ENCODE measurements at regions not wholly inside any gene's neighbourhood (a gene's known extent, or its start where the extent isn't known, plus 50 kb on each side); places are given as distances from the start of the nearest gene placed in this dataset.

DNA sequence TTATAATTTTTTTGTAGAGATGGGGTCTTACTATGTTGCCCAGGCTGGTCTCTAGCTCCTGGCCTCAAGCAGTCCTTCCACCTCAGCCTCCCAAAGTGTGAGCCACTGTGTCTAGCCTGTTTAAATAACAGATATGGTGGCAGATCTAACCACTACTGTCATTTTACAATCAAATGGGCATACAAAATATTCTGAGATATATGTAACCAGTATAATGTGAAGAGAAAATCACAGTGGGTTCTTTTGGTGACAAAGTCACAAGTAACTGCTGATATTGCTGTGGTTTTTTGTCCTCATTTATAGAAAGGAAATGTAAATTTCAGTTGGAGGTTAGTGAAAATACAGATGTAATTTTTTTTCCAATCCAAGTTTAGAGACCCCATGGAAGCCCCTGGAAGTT, 58.6 kb upstream of the ARHGEF3 start:
- in situ Hi-C loops (cut with HindIII; ENCODE audit: low pct_unique_long_range_greater_than_20kb, low sequenced_read_pairs) (no loop called here), intact Hi-C loops (cut with micrococcal nuclease; ENCODE audit: unreplicated experiment) (no loop called here)
- Histone ChIP-seq H3K27me3 (ENCODE audit: control insufficient read depth, insufficient read depth, low read length) (no peaks in the 10 kb centered on the region), H3K9me3 (ENCODE audit: control insufficient read depth, insufficient read depth, low read depth, low read length) (no peaks in the 10 kb centered on the region), H3K4me3 (ENCODE audit: low read depth in 2 of 2, low read length in 2 of 2) (no peak overlapping the region), H3K4me1 (ENCODE audit: control insufficient read depth, insufficient read depth, low read length) (peaks cover 26% of the 10 kb centered on the region), H3K36me3 (ENCODE audit: control insufficient read depth, insufficient read depth, low read length) (no peaks in the 10 kb centered on the region), H3K27ac (ENCODE audit: low read length) (no peak overlapping the region)
- BruUV-seq (replicated peaks) = no TSS peak
- ATAC-seq (no peak), DNase-seq (ENCODE audit: low read depth, low spot score) (no peak)
- ChIA-PET POLR2A (no interaction called here), CTCF (no interaction called here)
- TF ChIP-seq SIN3A (IDR thresholded peaks at IDR 0.05; ENCODE audit: borderline replicate concordance, insufficient read depth, low read depth, low read length) = no peak
- no peak for TF ChIP-seq REST (IDR thresholded peaks at IDR 0.05; ENCODE audit: insufficient read depth in 1 of 2, low read depth in 2 of 2, low read length in 1 of 2)

GRCh38 chr3:56858331-56858730, 56.6 kb upstream of the ARHGEF3 start:
- in situ Hi-C loops (cut with HindIII; ENCODE audit: low pct_unique_long_range_greater_than_20kb, low sequenced_read_pairs) = no loop called here
- BruUV-seq (replicated peaks) = TSS peak; percentile 50
- no peak overlapping the region for H3K4me3 ChIP-seq (ENCODE audit: low read depth in 2 of 2, low read length in 2 of 2)
- ChIA-PET POLR2A (no interaction called here), CTCF (no interaction called here)
- no peak overlapping the region for H3K27ac ChIP-seq (ENCODE audit: low read length)
- TF ChIP-seq CTCF (IDR thresholded peaks at IDR 0.05) = no peak
- no peak for ATAC-seq
- peaks cover 26% of the 10 kb centered on the region for H3K4me1 ChIP-seq (ENCODE audit: control insufficient read depth, insufficient read depth, low read length)
- H3K9me3 ChIP-seq (ENCODE audit: control insufficient read depth, insufficient read depth, low read depth, low read length) = no peaks in the 10 kb centered on the region
- no peaks in the 10 kb centered on the region for H3K27me3 ChIP-seq (ENCODE audit: control insufficient read depth, insufficient read depth, low read length)
- H3K36me3 ChIP-seq (ENCODE audit: control insufficient read depth, insufficient read depth, low read length) = no peaks in the 10 kb centered on the region
- no peak for DNase-seq (ENCODE audit: low read depth, low spot score)
- intact Hi-C loops (cut with micrococcal nuclease; ENCODE audit: unreplicated experiment) = no loop called here

DNA sequence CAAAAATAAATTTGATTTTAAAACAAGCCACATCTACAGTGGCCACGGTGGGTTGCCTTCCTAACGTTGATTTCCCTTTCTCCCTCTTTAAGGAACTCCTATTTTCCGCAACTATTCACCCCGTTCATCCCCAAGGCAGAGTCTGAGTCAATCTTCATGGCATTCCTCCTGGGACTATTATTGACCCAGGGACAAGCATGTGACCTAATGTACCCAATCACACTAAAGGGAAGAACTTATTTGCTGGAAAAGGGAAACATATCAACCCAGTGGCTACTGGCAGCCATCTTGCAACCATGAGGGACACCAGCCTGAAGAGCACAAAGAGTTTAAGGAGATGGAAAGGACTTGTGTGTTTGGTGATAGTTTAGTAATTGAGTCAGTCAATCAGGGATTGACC, 55.4 kb upstream of the ARHGEF3 start:
- Histone ChIP-seq H3K9me3 (ENCODE audit: control insufficient read depth, insufficient read depth, low read depth, low read length) (no peaks in the 10 kb centered on the region), H3K4me1 (ENCODE audit: control insufficient read depth, insufficient read depth, low read length) (peaks cover 16% of the 10 kb centered on the region), H3K4me3 (ENCODE audit: low read depth in 2 of 2, low read length in 2 of 2) (no peak overlapping the region), H3K36me3 (ENCODE audit: control insufficient read depth, insufficient read depth, low read length) (no peaks in the 10 kb centered on the region), H3K27ac (ENCODE audit: low read length) (no peak overlapping the region), H3K27me3 (ENCODE audit: control insufficient read depth, insufficient read depth, low read length) (no peaks in the 10 kb centered on the region)
- ChIA-PET POLR2A (no interaction called here), CTCF (interaction anchor here (0.7 kb wide), 1 partner anchor 266 kb away, joined by 9 read pairs; no protein-coding TSS in a partner anchor)
- no peak for DNase-seq (ENCODE audit: low read depth, low spot score)
- no TSS peak for BruUV-seq (replicated peaks)
- intact Hi-C loops (cut with micrococcal nuclease; ENCODE audit: unreplicated experiment) (no loop called here), in situ Hi-C loops (cut with HindIII; ENCODE audit: low pct_unique_long_range_greater_than_20kb, low sequenced_read_pairs) (no loop called here)
- no peak for ATAC-seq
- no peak for TF ChIP-seq SIN3A (IDR thresholded peaks at IDR 0.05; ENCODE audit: borderline replicate concordance, insufficient read depth, low read depth, low read length)
- TF ChIP-seq REST (IDR thresholded peaks at IDR 0.05; ENCODE audit: insufficient read depth in 1 of 2, low read depth in 2 of 2, low read length in 1 of 2) = no peak
- no peak for TF ChIP-seq CTCF (IDR thresholded peaks at IDR 0.05)
- no peak for TF ChIP-seq POLR2AphosphoS5 (IDR thresholded peaks at IDR 0.05; ENCODE audit: low read depth, low read length)
